Activated T-helper 1 cell treated with anti-CD3 and anti-CD28 coated beads, Interleukin-12 subunit alpha, Interleukin-12 subunit beta, Interleukin-2, Interleukin-4 antibody, amounts not matched to agents 30 ng/mL and 10 ng/mL and 1 ng/mL, durations not matched to agents 14 hours and 24 hours and 36 hours (primary cell): ENCODE measurements at regions not wholly inside any gene's neighbourhood (a gene's known extent, or its start where the extent isn't known, plus 50 kb on each side); places are given as distances from the start of the nearest gene placed in this dataset.

Experiments
- DNase-seq: peaks from one replicate; pipeline ENCODE4 v3.0.0; 2021; ENCODE audit warnings: low spot score
- H3K27ac Mint-ChIP-seq: one replicate; pipeline ENCODE4 v1.8.0; 2021; ENCODE audit warnings: mild to moderate bottlenecking, mixed read lengths
- H3K27me3 Mint-ChIP-seq: one replicate; pipeline ENCODE4 v1.8.0; 2022; ENCODE audit warnings: mild to moderate bottlenecking, moderate library complexity, mixed read lengths; ENCODE audit not compliant: insufficient read depth
- H3K36me3 Mint-ChIP-seq: one replicate; pipeline ENCODE4 v1.8.0; 2021; ENCODE audit warnings: low read depth, mixed read lengths
- H3K4me1 Mint-ChIP-seq: one replicate; pipeline ENCODE4 v1.8.0; 2021; ENCODE audit warnings: low read depth, mixed read lengths
- H3K4me3 Mint-ChIP-seq: one replicate; pipeline ENCODE4 v1.8.0; 2021; ENCODE audit warnings: mild to moderate bottlenecking, moderate library complexity, mixed read lengths
- H3K9me3 Mint-ChIP-seq: one replicate; pipeline ENCODE4 v1.8.0; 2021; ENCODE audit warnings: mixed read lengths
- intact Hi-C: fragments of 100-400 bp; cut with micrococcal nuclease; formaldehyde crosslinking; loops from one replicate; pipeline ENCODE4 v1.15.1; 2024

- Mint-ChIP-seq H3K36me3 (no peaks in the 10 kb centered on the region), H3K27ac (no peak overlapping the region), H3K9me3 (no peaks in the 10 kb centered on the region), H3K27me3 (no peaks in the 10 kb centered on the region), H3K4me1 (no peaks in the 10 kb centered on the region), H3K4me3 (no peak overlapping the region)
- intact Hi-C loops = no loop called here
- DNase-seq = no peak
Measured at GRCh38 chr18:76161983-76162382, 333.1 kb downstream of the ZNF516 start.

DNA sequence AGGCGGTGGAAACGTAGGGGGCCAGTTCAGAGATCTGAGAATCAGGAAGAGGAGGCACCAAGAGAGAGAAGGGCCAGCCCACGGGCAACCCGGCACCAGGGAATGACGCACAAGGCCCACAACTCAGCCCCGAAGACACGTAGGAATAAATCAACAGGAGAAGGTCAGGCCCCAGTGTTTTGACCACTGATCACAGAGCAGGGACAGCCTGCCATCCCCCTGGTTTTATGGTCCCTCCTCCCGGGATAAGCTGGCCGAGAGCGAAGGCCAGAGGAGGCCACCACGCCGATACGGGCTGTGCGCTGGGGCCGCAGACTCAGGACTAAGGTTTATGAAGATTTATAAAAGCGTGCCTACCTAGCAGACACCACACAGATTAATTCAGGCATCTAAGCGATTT lies 341.4 kb downstream of the ZNF516 start:
- no peaks in the 10 kb centered on the region for H3K27me3 Mint-ChIP-seq

GRCh38 chr18:76149734-76150133 lies 345.3 kb downstream of the ZNF516 start:
- no peaks in the 10 kb centered on the region for H3K4me1 Mint-ChIP-seq
- DNase-seq = no peak
- intact Hi-C loops = no loop called here
- no peak overlapping the region for H3K4me3 Mint-ChIP-seq
- no peaks in the 10 kb centered on the region for H3K27me3 Mint-ChIP-seq
- H3K27ac Mint-ChIP-seq = no peak overlapping the region
- H3K36me3 Mint-ChIP-seq = no peaks in the 10 kb centered on the region
- no peaks in the 10 kb centered on the region for H3K9me3 Mint-ChIP-seq

More for the DNA sequence above, 341.4 kb downstream of the ZNF516 start:
- Mint-ChIP-seq H3K4me3 (no peak overlapping the region), H3K27ac (no peak overlapping the region), H3K36me3 (no peaks in the 10 kb centered on the region), H3K4me1 (no peaks in the 10 kb centered on the region), H3K9me3 (no peaks in the 10 kb centered on the region)
- DNase-seq = no peak
- intact Hi-C loops = no loop called here

DNA sequence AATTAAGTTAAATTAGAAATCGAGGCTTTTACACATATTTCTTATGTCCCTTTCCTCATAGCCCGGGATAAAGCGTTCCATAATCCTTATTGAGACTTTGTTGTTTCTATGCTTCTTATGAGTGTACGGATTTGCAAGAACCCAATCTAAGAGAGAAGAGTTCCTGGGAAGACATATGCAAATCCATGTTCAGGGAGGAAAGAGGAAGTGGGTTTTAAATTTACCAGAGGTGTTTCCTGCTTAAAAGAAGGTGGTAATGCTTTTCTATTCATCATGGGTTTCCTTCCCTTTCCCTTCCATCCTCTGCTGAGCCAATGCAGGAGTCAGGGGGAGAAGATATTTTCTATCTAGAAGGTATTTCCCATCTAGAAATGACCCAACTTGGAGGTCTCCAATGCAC lies 345.8 kb downstream of the ZNF516 start:
- Mint-ChIP-seq H3K9me3 (no peaks in the 10 kb centered on the region), H3K4me3 (no peak overlapping the region), H3K4me1 (no peaks in the 10 kb centered on the region), H3K27ac (no peak overlapping the region), H3K27me3 (no peaks in the 10 kb centered on the region), H3K36me3 (no peaks in the 10 kb centered on the region)
- intact Hi-C loops = no loop called here
- no peak for DNase-seq

DNA sequence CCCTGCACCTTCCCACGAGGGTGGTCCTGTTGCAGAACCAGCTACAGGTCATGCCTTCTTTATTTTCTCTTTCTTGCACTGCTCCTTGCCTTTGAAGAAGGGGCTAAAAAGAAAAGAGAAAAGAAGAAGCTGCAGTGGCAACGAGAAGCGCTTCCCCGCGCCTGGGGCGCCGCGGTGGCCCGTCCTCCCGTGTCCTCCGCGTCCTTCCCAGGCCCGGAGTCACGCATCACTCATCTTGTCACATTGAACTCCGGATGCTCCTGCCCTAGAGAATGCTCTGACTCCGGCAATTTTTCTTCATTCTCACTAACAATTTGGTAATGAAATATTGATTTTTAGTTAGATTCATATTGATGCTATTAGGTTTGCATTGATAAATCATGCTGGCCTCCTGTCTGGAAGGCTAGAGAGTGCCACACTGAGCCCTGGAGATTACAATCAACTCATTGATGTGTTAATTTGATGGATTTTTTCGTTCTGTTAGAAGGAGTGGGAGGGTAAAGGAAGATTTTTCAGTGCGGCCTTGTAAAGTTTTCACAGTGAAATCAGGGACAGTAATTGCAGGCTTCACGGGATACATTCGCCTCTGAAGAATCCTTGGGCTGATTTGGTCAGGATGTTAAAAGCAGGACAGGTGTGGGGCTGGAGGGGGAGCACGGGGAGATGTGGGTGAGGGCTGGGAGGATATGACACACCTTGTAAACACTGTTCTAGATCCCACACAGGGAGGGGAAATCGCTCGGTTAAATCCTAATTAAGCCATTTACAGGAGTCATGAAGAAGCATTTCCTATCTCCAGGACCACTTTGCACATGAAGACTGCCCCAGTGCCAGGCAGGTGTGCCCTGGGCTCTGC lies 349.3 kb downstream of the ZNF516 start:
- Mint-ChIP-seq H3K4me3 (no peak overlapping the region), H3K36me3 (no peaks in the 10 kb centered on the region), H3K9me3 (no peaks in the 10 kb centered on the region), H3K27me3 (no peaks in the 10 kb centered on the region), H3K4me1 (no peaks in the 10 kb centered on the region), H3K27ac (no peak overlapping the region)
- intact Hi-C loops = no loop called here
- no peak for DNase-seq

GRCh38 chr18:76144844-76145243 lies 350.2 kb downstream of the ZNF516 start:
- Mint-ChIP-seq H3K4me1 (no peaks in the 10 kb centered on the region), H3K27me3 (peaks cover 4% of the 10 kb centered on the region), H3K4me3 (no peak overlapping the region), H3K9me3 (no peaks in the 10 kb centered on the region), H3K27ac (no peak overlapping the region), H3K36me3 (no peaks in the 10 kb centered on the region)
- intact Hi-C loops = no loop called here
- DNase-seq = no peak

DNA sequence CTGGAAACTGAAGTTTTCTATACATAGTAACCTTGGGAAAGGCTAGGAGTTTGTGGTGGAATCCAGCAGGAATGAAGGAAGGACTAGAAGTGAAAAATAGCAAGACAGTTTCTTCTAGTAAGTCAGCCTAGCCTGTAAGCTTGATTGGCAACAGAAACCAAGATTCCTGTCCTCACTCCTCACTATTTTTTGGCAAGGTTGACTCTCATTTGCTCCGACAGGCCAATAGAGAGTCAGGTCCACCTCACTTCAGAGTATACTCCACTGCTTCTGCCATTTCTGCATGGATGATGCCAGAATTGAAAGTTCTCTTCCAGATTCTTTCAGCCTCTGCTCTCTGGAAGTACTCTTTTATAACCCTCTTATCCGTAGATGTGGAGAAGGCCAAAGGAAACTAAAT lies 352.4 kb downstream of the ZNF516 start:
- no peak overlapping the region for H3K27ac Mint-ChIP-seq
- H3K4me3 Mint-ChIP-seq = no peak overlapping the region
- H3K27me3 Mint-ChIP-seq = peaks cover 4% of the 10 kb centered on the region
- no peaks in the 10 kb centered on the region for H3K9me3 Mint-ChIP-seq
- no peaks in the 10 kb centered on the region for H3K36me3 Mint-ChIP-seq
- intact Hi-C loops = no loop called here
- no peaks in the 10 kb centered on the region for H3K4me1 Mint-ChIP-seq
- DNase-seq = no peak

DNA sequence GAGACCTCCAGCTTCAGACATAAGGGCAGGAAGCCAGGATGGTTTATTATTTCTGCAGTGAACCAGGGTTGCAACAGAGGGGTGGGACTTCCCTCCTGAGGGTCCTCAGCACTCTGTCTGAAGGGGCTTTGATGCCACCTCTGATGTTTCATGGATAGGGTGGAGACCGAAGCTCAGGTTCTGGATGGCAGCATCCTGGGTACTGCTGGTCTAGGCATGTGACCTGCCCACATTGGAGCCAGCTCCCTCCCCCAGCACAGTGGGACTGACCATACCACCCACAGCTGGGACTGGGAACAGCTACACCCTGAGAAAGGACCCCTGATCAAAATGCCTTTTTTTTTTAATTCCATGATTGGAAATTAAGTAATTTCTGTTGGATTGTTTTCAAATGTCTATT lies 355.2 kb downstream of the ZNF516 start:
- H3K4me1 Mint-ChIP-seq = peaks cover under 1% of the 10 kb centered on the region
- H3K27me3 Mint-ChIP-seq = peaks cover 10% of the 10 kb centered on the region
- no peak for DNase-seq
- H3K36me3 Mint-ChIP-seq = no peaks in the 10 kb centered on the region
- H3K27ac Mint-ChIP-seq = no peak overlapping the region
- peaks cover 4% of the 10 kb centered on the region for H3K9me3 Mint-ChIP-seq
- no peak overlapping the region for H3K4me3 Mint-ChIP-seq
- intact Hi-C loops = no loop called here

- H3K9me3 Mint-ChIP-seq = peaks cover 7% of the 10 kb centered on the region
- DNase-seq = no peak
- peaks cover 7% of the 10 kb centered on the region for H3K4me1 Mint-ChIP-seq
- no peak overlapping the region for H3K4me3 Mint-ChIP-seq
- no peaks in the 10 kb centered on the region for H3K36me3 Mint-ChIP-seq
- H3K27ac Mint-ChIP-seq = no peak overlapping the region
- intact Hi-C loops = no loop called here
- H3K27me3 Mint-ChIP-seq = peaks cover 10% of the 10 kb centered on the region
Measured at GRCh38 chr18:76137216-76137615, 357.8 kb downstream of the ZNF516 start.

GRCh38 chr18:76136701-76137100 lies 358.3 kb downstream of the ZNF516 start:
- Mint-ChIP-seq H3K36me3 (no peaks in the 10 kb centered on the region), H3K27me3 (peaks cover 10% of the 10 kb centered on the region), H3K4me3 (no peak overlapping the region), H3K9me3 (peaks cover 7% of the 10 kb centered on the region), H3K27ac (no peak overlapping the region), H3K4me1 (peaks cover 7% of the 10 kb centered on the region)
- DNase-seq = no peak
- intact Hi-C loops = no loop called here

GRCh38 chr18:76134628-76135027 lies 360.4 kb downstream of the ZNF516 start:
- intact Hi-C loops = no loop called here
- Mint-ChIP-seq H3K27ac (no peak overlapping the region), H3K27me3 (peaks cover 5% of the 10 kb centered on the region), H3K9me3 (peaks cover 7% of the 10 kb centered on the region), H3K4me1 (peaks cover 7% of the 10 kb centered on the region), H3K4me3 (no peak overlapping the region), H3K36me3 (no peaks in the 10 kb centered on the region)
- no peak for DNase-seq

GRCh38 chr18:76133873-76134272 lies 361.2 kb downstream of the ZNF516 start:
- Mint-ChIP-seq H3K27me3 (peaks cover 5% of the 10 kb centered on the region), H3K9me3 (peaks cover 7% of the 10 kb centered on the region), H3K4me1 (peaks cover 7% of the 10 kb centered on the region), H3K36me3 (no peaks in the 10 kb centered on the region), H3K27ac (no peak overlapping the region), H3K4me3 (no peak overlapping the region)
- intact Hi-C loops = no loop called here
- DNase-seq = no peak

DNA sequence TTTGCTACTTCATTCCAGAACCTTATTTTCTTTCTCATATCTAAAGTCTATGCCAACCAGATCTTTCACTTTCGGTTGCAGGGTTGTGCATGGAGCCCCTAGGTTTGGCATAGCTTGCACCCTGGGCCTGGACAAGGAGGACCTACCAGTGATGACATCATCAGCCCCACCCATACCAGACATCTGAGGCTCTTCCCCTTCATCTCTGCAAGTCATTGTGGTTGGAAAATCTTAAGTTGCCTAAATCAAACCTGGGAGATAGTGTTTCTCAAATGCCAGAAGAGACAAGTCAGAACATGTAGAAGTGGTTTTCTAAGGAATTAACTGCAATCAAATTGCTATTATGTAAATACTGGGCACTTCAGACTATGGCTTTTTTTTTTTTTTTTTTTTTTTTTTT lies 363.3 kb downstream of the ZNF516 start:
- no peak overlapping the region for H3K4me3 Mint-ChIP-seq
- H3K27me3 Mint-ChIP-seq = peaks cover 3% of the 10 kb centered on the region
- intact Hi-C loops = no loop called here
- H3K27ac Mint-ChIP-seq = no peak overlapping the region
- H3K4me1 Mint-ChIP-seq = peaks cover 7% of the 10 kb centered on the region
- no peaks in the 10 kb centered on the region for H3K36me3 Mint-ChIP-seq
- no peak for DNase-seq
- peaks cover 7% of the 10 kb centered on the region for H3K9me3 Mint-ChIP-seq

- no peak overlapping the region for H3K4me3 Mint-ChIP-seq
- no peak for DNase-seq
- peaks cover 7% of the 10 kb centered on the region for H3K4me1 Mint-ChIP-seq
- intact Hi-C loops = no loop called here
- peaks cover 7% of the 10 kb centered on the region for H3K9me3 Mint-ChIP-seq
- no peak overlapping the region for H3K27ac Mint-ChIP-seq
- H3K36me3 Mint-ChIP-seq = no peaks in the 10 kb centered on the region
- H3K27me3 Mint-ChIP-seq = peaks cover 2% of the 10 kb centered on the region
Measured at GRCh38 chr18:76130845-76131244, 364.2 kb downstream of the ZNF516 start.
